Mesendoderm (in vitro differentiated cells): ENCODE measurements at regions not wholly inside any gene's neighbourhood (a gene's known extent, or its start where the extent isn't known, plus 50 kb on each side); places are given as distances from the start of the nearest gene placed in this dataset.
"Not testable (repeated sequence)": the region's sequence is repeated elsewhere in the genome, so short reads cannot be mapped to it uniquely, and the experiment has no call there.

Experiments
- DNase-seq: peaks from one replicate; pipeline ENCODE4 v3.0.0; 2013
- H2AK5ac ChIP-seq: 2 replicates; pipeline ENCODE4 v1.6.1; 2013; ENCODE audit warnings: low read length, inconsistent platforms
- H2BK120ac ChIP-seq: 2 replicates; pipeline ENCODE4 v1.6.1; 2013; ENCODE audit warnings: low read depth, mild to moderate bottlenecking, low read length, moderate library complexity, mixed read lengths
- H2BK15ac ChIP-seq: replicated peaks from 2 replicates; pipeline ENCODE4 v1.6.1; 2013; ENCODE audit warnings: low read depth, mild to moderate bottlenecking, moderate library complexity
- H2BK5ac ChIP-seq: 2 replicates; pipeline ENCODE4 v1.6.1; 2013; ENCODE audit warnings: low read length, inconsistent platforms
- H3K18ac ChIP-seq: 2 replicates; pipeline ENCODE4 v1.6.1; 2013; ENCODE audit warnings: mild to moderate bottlenecking, low read length, mixed read lengths
- H3K23ac ChIP-seq: one replicate; pipeline ENCODE4 v1.6.1; 2013; ENCODE audit warnings: low read length
- H3K27ac ChIP-seq: 2 replicates; pipeline ENCODE4 v1.5.1; 2013; ENCODE audit warnings: low read depth, mild to moderate bottlenecking, inconsistent platforms, low read length, moderate library complexity
- H3K27me3 ChIP-seq: 2 replicates; pipeline ENCODE4 v1.6.1; 2013; ENCODE audit warnings: low read length, control low read depth, mild to moderate bottlenecking, inconsistent platforms; ENCODE audit not compliant: insufficient read depth, poor library complexity
- H3K36me3 ChIP-seq: 2 replicates; pipeline ENCODE4 v1.6.1; 2013; ENCODE audit warnings: low read length, inconsistent platforms; ENCODE audit not compliant: control insufficient read depth, insufficient read depth
- H3K4ac ChIP-seq: one replicate; pipeline ENCODE4 v1.6.1; 2013; ENCODE audit warnings: low read depth, mild to moderate bottlenecking, low read length, moderate library complexity
- H3K4me1 ChIP-seq: 2 replicates; pipeline ENCODE4 v1.6.1; 2013; ENCODE audit warnings: low read depth, low read length, inconsistent platforms; ENCODE audit not compliant: control insufficient read depth
- H3K4me2 ChIP-seq: 2 replicates; pipeline ENCODE4 v1.6.1; 2013; ENCODE audit warnings: low read length
- H3K4me3 ChIP-seq: 2 replicates; pipeline ENCODE4 v1.5.1; 2013; ENCODE audit warnings: mild to moderate bottlenecking, low read length
- H3K56ac ChIP-seq: one replicate; pipeline ENCODE4 v1.6.1; 2013; ENCODE audit warnings: low read length
- H3K79me1 ChIP-seq: 2 replicates; pipeline ENCODE4 v1.6.1; 2013; ENCODE audit warnings: low read length, inconsistent platforms
- H3K79me2 ChIP-seq: 2 replicates; pipeline ENCODE4 v1.6.1; 2013; ENCODE audit warnings: mild to moderate bottlenecking, low read length; ENCODE audit not compliant: control insufficient read depth, insufficient read depth
- H3K9ac ChIP-seq: 2 replicates; pipeline ENCODE4 v1.6.1; 2013; ENCODE audit warnings: low read length, inconsistent platforms
- H4K5ac ChIP-seq: one replicate; pipeline ENCODE4 v1.6.1; 2013; ENCODE audit warnings: low read length
- H4K8ac ChIP-seq: one replicate; pipeline ENCODE4 v1.6.1; 2013; ENCODE audit warnings: low read depth, mild to moderate bottlenecking, control low read depth, low read length, moderate library complexity
- WGBS: extraction: QIAGEN DNeasy Blood & Tissue Kit; methylation state at CpG from one replicate; pipeline ENCODE4 v1.1.7; 2013; ENCODE audit warnings: low lambda C conversion rate, missing lambda C conversion rate; ENCODE audit not compliant: insufficient coverage; ENCODE audit errors: extremely low coverage; 5-methylcytosine and 5-hydroxymethylcytosine counted together

DNA sequence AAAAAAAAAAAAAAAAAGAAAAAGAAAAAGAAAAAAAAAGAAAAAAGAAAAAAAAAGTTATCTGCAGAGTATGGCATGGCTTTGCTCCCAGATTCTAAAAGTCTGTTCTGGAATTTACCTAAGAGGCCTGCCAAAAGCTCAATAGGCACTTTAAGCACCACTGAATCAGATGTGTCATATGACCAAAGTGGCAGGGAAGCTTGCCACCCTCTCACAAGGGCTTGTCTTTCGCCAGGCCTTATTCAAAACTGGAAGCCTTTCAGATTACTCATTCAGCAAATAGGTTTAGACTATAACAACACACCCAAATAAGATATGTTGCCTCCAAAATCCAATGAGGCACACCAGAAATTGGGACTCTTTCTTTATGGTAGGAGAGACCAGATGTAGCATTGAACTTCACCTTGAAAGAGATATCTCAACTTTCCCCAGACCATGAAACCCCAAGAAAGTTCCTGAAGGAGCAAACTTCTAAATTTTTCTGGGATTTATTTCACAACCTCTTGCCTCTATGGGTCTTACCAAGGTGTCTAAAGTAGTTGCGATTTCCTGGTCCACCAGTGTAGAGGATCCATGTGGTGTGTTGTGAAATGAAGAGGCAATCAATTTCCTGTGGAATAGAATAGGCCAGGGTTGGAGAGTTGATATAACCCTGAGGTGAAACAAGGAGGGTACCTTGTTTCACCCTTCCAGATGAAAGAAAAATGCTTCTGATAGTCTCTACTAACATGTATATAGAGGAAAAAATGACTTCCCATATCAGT is 218.8 kb downstream of the DAD1 start:
- no peaks in the 10 kb centered on the region for H3K4me1 ChIP-seq
- H4K8ac ChIP-seq = no peak overlapping the region
- no peak overlapping the region for H3K18ac ChIP-seq
- H3K79me2 ChIP-seq = no peaks in the 10 kb centered on the region
- no peak overlapping the region for H3K23ac ChIP-seq
- H3K4ac ChIP-seq = no peak overlapping the region
- no peak overlapping the region for H3K4me3 ChIP-seq
- no peak overlapping the region for H2BK120ac ChIP-seq
- H2AK5ac ChIP-seq = no peak overlapping the region
- no peak for DNase-seq
- H4K5ac ChIP-seq = no peak overlapping the region
- no peak overlapping the region for H3K9ac ChIP-seq
- no peak overlapping the region for H3K27ac ChIP-seq
- no peak overlapping the region for H2BK15ac ChIP-seq
- no peak overlapping the region for H2BK5ac ChIP-seq
- H3K79me1 ChIP-seq = no peaks in the 10 kb centered on the region
- H3K4me2 ChIP-seq = no peak overlapping the region
- no peak overlapping the region for H3K56ac ChIP-seq
- WGBS = no CpG with 5 or more reads among the region's 2 CpGs
- H3K27me3 ChIP-seq = no peaks in the 10 kb centered on the region
- no peaks in the 10 kb centered on the region for H3K36me3 ChIP-seq

DNA sequence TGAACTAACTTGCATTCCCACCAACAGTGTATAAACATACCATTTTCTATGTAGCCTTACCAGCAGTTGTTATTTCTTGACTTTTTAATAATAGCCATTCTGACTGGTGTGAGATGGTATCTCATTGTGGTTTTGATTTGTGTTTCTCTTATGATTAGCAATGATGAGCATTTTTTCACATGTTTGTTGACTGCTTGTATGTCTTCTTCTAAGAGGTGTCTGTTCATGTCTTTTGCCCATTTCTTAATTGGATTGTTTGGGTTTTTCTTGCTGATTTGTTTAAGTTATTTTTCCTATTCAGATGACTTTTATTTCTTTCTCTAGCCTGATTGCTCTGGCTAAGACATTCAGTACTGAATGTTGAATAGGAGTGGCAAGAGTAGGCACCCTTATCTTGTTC is 230.3 kb downstream of the DAD1 start:
- Histone ChIP-seq H4K8ac (no peak overlapping the region), H3K4me1 (no peaks in the 10 kb centered on the region), H3K4me3 (no peak overlapping the region), H3K79me1 (no peaks in the 10 kb centered on the region), H3K79me2 (no peaks in the 10 kb centered on the region), H3K27me3 (no peaks in the 10 kb centered on the region), H2BK120ac (no peak overlapping the region), H3K9ac (no peak overlapping the region), H4K5ac (no peak overlapping the region), H2BK15ac (no peak overlapping the region), H3K18ac (no peak overlapping the region), H2BK5ac (no peak overlapping the region), H3K4ac (no peak overlapping the region), H2AK5ac (no peak overlapping the region), H3K36me3 (no peaks in the 10 kb centered on the region), H3K23ac (no peak overlapping the region), H3K4me2 (no peak overlapping the region), H3K27ac (no peak overlapping the region), H3K56ac (no peak overlapping the region)
- DNase-seq = no peak

DNA sequence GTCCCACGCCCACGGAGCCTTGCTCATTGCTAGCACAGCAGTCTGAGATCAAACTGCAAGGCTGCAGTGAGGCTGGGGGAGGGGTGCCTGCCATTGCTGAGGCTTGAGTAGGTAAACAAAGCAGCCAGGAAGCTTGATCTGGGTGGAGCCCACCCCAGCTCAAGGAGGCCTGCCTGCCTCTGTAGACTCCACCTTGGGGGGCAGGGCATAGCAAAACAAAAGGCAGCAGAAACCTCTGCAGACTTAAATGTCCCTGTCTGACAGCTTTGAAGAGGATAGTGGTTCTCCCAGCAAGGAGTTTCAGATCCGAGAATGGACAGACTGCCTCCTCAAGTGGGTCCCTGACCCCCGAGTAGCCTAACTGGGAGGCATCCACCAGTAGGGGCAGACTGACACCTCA is 239.7 kb downstream of the DAD1 start:
- not testable (repeated sequence) for H3K23ac ChIP-seq, H2BK15ac ChIP-seq, H3K18ac ChIP-seq, H4K8ac ChIP-seq, H2BK120ac ChIP-seq, H2AK5ac ChIP-seq, H3K4me2 ChIP-seq, H3K27ac ChIP-seq, H3K9ac ChIP-seq, H3K4ac ChIP-seq, H3K36me3 ChIP-seq, H3K79me2 ChIP-seq, H3K56ac ChIP-seq, H3K4me3 ChIP-seq, H2BK5ac ChIP-seq, DNase-seq, H3K79me1 ChIP-seq, H3K27me3 ChIP-seq, H4K5ac ChIP-seq, H3K4me1 ChIP-seq
- WGBS = no CpG with 5 or more reads among the region's 4 CpGs

DNA sequence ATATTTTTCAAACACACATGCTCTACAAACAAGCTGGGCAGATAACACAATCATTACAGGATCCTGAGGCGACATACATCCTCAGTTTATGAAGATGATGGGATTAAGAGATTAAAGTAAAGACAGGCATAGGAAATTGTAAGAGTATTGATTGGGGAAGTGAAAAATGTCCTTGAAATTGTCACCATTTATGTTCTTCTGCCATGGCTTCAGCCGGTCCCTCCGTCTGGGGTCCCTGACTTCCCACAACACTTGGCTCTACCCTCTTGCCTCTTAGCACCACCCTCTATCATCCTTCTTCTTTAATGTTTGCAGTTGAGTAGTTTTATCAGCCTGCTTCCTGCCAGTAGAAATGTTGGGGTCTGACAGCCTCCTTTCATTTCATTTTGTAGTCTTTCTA is 244.4 kb downstream of the DAD1 start:
- WGBS = no CpG with 5 or more reads among the region's 3 CpGs
- Histone ChIP-seq H3K79me1 (no peaks in the 10 kb centered on the region), H3K4me2 (no peak overlapping the region), H3K4ac (no peak overlapping the region), H3K79me2 (no peaks in the 10 kb centered on the region), H3K4me3 (no peak overlapping the region), H3K27me3 (no peaks in the 10 kb centered on the region), H2AK5ac (no peak overlapping the region), H2BK5ac (no peak overlapping the region), H2BK120ac (no peak overlapping the region), H2BK15ac (no peak overlapping the region), H3K56ac (no peak overlapping the region), H3K4me1 (peaks cover 3% of the 10 kb centered on the region), H4K8ac (no peak overlapping the region), H3K27ac (no peak overlapping the region), H3K9ac (no peak overlapping the region), H3K23ac (no peak overlapping the region), H3K36me3 (no peaks in the 10 kb centered on the region), H3K18ac (no peak overlapping the region), H4K5ac (no peak overlapping the region)
- DNase-seq = no peak

DNA sequence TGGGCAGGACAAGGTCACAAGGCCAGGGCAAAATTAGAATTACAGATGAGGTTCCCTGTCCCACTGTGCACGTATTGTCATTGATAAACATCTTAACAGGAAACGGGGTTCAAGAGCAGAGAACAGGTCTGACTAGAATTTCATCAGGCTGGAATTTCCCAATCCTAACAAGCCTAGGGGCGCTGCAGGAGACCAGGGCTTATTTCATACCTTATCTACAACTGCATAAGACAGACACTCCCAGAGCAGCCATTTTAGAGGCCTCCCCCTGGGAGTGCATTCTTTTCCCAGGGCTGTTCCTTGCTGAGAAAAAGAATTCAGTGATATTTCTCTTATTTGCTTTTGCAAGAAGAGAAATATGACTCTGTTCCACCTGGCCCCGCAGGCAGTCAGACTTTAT is 244.8 kb downstream of the DAD1 start:
- not testable (repeated sequence) for H4K8ac ChIP-seq, H3K4ac ChIP-seq, H2AK5ac ChIP-seq, H3K27me3 ChIP-seq, H3K36me3 ChIP-seq, H3K18ac ChIP-seq, H3K4me3 ChIP-seq, H3K9ac ChIP-seq, H3K79me1 ChIP-seq, H3K56ac ChIP-seq, DNase-seq, H3K4me2 ChIP-seq, H3K27ac ChIP-seq, H4K5ac ChIP-seq, H3K4me1 ChIP-seq, H2BK15ac ChIP-seq, H3K23ac ChIP-seq, H2BK5ac ChIP-seq, H2BK120ac ChIP-seq, H3K79me2 ChIP-seq
- WGBS = no CpG with 5 or more reads among the region's 4 CpGs

DNA sequence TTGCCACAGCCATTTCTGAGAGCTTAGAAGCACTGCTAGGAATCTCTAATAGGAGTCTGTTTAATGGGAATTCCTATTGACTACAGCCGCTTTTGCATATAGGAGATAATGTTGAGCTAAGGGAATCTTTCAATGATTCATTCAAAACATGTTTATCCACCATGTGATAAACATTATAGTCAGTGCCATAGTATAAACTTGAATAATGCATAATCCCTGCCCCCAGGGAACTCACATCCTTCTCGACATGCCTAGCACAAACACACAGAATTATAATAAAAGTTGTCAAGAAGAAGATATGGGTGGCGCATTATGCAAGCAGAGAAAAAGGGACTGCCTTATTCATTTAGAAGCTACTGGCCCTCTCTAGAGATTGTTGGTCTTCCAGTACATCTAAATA is 248.0 kb downstream of the DAD1 start:
- Histone ChIP-seq H3K4me1 (peaks cover 5% of the 10 kb centered on the region), H4K5ac (no peak overlapping the region), H3K79me2 (no peaks in the 10 kb centered on the region), H3K27ac (no peak overlapping the region), H2AK5ac (no peak overlapping the region), H4K8ac (no peak overlapping the region), H3K56ac (no peak overlapping the region), H3K36me3 (no peaks in the 10 kb centered on the region), H3K18ac (no peak overlapping the region), H2BK120ac (no peak overlapping the region), H2BK15ac (no peak overlapping the region), H2BK5ac (no peak overlapping the region), H3K23ac (no peak overlapping the region), H3K27me3 (no peaks in the 10 kb centered on the region), H3K4me3 (no peak overlapping the region), H3K4ac (no peak overlapping the region), H3K79me1 (no peaks in the 10 kb centered on the region), H3K9ac (no peak overlapping the region), H3K4me2 (no peak overlapping the region)
- DNase-seq = no peak
- WGBS = no CpG with 5 or more reads among the region's 3 CpGs
